ENCODE measurements at regions not wholly inside any gene's neighbourhood (a gene's known extent, or its start where the extent isn't known, plus 50 kb on each side); places are given as distances from the start of the nearest gene placed in this dataset.

GRCh38 chr6:51542475-51542874 lies 544.9 kb downstream of the PKHD1 start (continued):
- no peak for TF ChIP-seq STAT1 (conservative IDR thresholded peaks at IDR 0.05)

- H3K9me3 ChIP-seq (replicated peaks; ENCODE audit: control insufficient read depth, insufficient read depth, low read length): no peaks in the 10 kb centered on the region
- peaks cover 0 to 6% of the 10 kb centered on the region in 2 experiments; a peak in 1 of 4 replicates for H3K27me3 ChIP-seq (replicated peaks in 1 of 2; ENCODE audit: control insufficient read depth in 2 of 2, insufficient read depth in 2 of 2, low read length in 1 of 2)
- H3K36me3 ChIP-seq (ENCODE audit: control insufficient read depth in 2 of 2, insufficient read depth in 2 of 2, low read length in 1 of 2): no peaks in the 10 kb centered on the region
- intact Hi-C loops (cut with micrococcal nuclease; ENCODE audit: unreplicated experiment): loop anchor here (10.0 kb wide), 1 partner anchor 465 kb away; no protein-coding TSS in a partner anchor
- in situ Hi-C loops (cut with MboI): no loop called here
- no peak overlapping the region for H3K9ac ChIP-seq (ENCODE audit: control insufficient read depth, insufficient read depth, low read length)
- WGBS (ENCODE audit: insufficient coverage, insufficient replicate concordance, low lambda C conversion rate, missing lambda C conversion rate): 20% methylated on average over 1 of the region's 1 CpG
- no TSS peak for BruUV-seq (replicated peaks)
- H3K79me2 ChIP-seq (ENCODE audit: control insufficient read depth, insufficient read depth, low read length): no peaks in the 10 kb centered on the region
- no peak overlapping the region for H2AFZ ChIP-seq (ENCODE audit: control insufficient read depth, low read depth, low read length)
- H3K4me1 ChIP-seq (ENCODE audit: control insufficient read depth, insufficient read depth, low read length): no peaks in the 10 kb centered on the region
- no peak overlapping the region for H3K27ac ChIP-seq (ENCODE audit: control insufficient read depth, insufficient read depth)
- H3K4me3 ChIP-seq: no peak overlapping the region
- H3K4me2 ChIP-seq (ENCODE audit: control insufficient read depth, insufficient read depth): no peak overlapping the region
- ChIA-PET RAD21 (ENCODE audit: unreplicated experiment) (no interaction called here), SMC1A (ENCODE audit: uncharacterized antibody, unreplicated experiment) (no interaction called here), POLR2A (no interaction called here), CTCF (no interaction called here)
- no peaks in the 10 kb centered on the region for H4K20me1 ChIP-seq (ENCODE audit: control insufficient read depth, insufficient read depth)
- no peak for FAIRE-seq
- no peak for DNase-seq (ENCODE audit: low read depth, low spot score)
- ATAC-seq: no peak
- TF ChIP-seq TCF12 (IDR thresholded peaks at IDR 0.05; ENCODE audit: low read depth, low read length) (no peak), JUND (IDR thresholded peaks at IDR 0.05; ENCODE audit: low read depth, low read length) (no peak), RBBP5 (conservative IDR thresholded peaks at IDR 0.05) (no peak), FOS (IDR thresholded peaks at IDR 0.05; ENCODE audit: borderline replicate concordance, extremely low read depth, insufficient read length) (no peak), ZNF274 (IDR thresholded peaks at IDR 0.05; ENCODE audit: insufficient read depth, insufficient read length) (no peak), MTA3 (IDR thresholded peaks at IDR 0.05; ENCODE audit: borderline replicate concordance, low read length) (no peak), EP300 (IDR thresholded peaks at IDR 0.05; ENCODE audit: borderline replicate concordance in 1 of 2, control insufficient read depth in 1 of 2, low read depth in 2 of 2, low read length in 2 of 2) (no peak), STAT3 (IDR thresholded peaks at IDR 0.05; ENCODE audit: low read depth, low read length) (no peak), MTA2 (IDR thresholded peaks at IDR 0.05; ENCODE audit: low read depth) (no peak), CBX5 (IDR thresholded peaks at IDR 0.05; ENCODE audit: low read depth) (no peak), SIX5 (IDR thresholded peaks at IDR 0.05; ENCODE audit: low read depth, low read length, severe bottlenecking) (no peak), ZBTB33 (IDR thresholded peaks at IDR 0.05) (no peak), KDM1A (IDR thresholded peaks at IDR 0.05; ENCODE audit: borderline replicate concordance) (no peak), CEBPZ (IDR thresholded peaks at IDR 0.05; ENCODE audit: low read depth, low read length) (no peak), ZNF207 (IDR thresholded peaks at IDR 0.05; ENCODE audit: borderline replicate concordance) (no peak), LARP7 (IDR thresholded peaks at IDR 0.05) (no peak), TARDBP (IDR thresholded peaks at IDR 0.05; ENCODE audit: borderline replicate concordance) (no peak), SP1 (IDR thresholded peaks at IDR 0.05; ENCODE audit: low read depth, low read length) (no peak)
Observed at GRCh38 chr6:51550243-51550642, 537.2 kb downstream of the PKHD1 start.

Data from GM12878 (cell line).